ENCODE measurements at regions not wholly inside any gene's neighbourhood (a gene's known extent, or its start where the extent isn't known, plus 50 kb on each side); places are given as distances from the start of the nearest gene placed in this dataset.

- H3K4me3 ChIP-seq (ENCODE audit: low read depth, low read length): no peak overlapping the region
- TF ChIP-seq CTCF (IDR thresholded peaks at IDR 0.05; ENCODE audit: low read depth, low read length): no peak
Observed at GRCh38 chr2:18845854-18846445, 256.6 kb upstream of the NT5C1B start.

DNA sequence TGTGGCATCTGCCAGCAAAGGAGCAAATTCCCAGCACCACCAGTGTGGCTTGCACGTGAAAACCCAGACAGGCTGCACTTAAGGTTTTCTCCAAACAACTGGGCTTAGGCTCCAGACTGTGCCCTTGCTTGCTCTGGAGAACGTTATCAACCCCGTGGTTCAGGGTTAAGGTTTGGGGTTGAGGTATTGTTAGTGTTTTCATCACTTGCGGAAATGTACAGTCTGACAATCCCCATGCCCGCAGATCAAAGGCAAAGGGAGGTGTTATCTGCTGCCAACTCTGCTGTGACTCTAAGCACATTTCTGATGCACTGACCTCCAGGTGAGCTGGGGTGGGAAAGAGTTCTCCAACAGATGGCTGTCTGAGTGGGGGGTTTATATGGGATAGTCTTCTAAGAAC is 253.5 kb upstream of the NT5C1B start:
- no peak overlapping the region for H3K4me3 ChIP-seq (ENCODE audit: low read depth, low read length)
- no peak for TF ChIP-seq CTCF (IDR thresholded peaks at IDR 0.05; ENCODE audit: low read depth, low read length)

DNA sequence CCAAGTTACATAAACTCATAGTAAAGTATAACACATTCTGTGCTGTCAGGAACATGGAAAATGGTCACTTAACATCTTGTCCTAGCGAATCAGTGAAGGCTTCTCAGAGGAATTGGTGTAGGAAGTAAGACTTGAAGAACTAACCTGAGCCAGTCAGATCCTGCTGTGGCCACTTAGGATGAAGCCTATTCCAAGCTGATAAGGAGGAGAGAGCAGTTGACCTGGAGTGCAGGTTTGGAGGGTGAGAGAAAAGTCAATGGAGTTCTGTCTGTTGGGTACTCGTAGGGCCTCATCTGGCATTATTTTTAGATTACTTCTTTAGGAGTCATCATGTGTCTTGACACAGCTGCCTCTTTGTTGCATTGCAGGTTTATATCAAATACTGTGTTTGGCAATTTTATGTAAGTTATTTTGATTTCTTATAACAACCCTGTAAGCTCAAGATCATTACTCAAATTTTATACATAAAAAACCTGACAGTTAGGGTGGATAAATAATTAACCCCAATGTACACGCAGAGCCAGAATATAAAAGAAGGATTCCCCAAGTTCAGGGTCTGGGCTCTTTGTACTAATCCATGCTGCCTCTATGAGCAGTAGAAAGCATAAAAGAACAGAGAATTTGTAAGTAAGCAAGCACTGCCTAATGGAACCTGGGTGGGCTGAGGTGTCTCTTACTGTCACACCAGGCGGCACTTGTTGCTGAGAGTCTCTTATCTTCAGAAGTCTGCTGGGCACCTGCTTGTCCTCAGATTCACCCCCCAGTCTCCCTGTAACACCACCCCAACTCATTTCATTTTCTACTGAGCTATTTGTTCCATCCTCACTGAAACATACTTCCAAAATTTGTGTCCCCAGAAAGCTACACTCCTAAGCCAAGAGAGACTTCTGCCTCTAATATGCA is 252.1 kb upstream of the NT5C1B start:
- H3K4me3 ChIP-seq (ENCODE audit: low read depth, low read length): no peak overlapping the region
- TF ChIP-seq CTCF (IDR thresholded peaks at IDR 0.05; ENCODE audit: low read depth, low read length): no peak

DNA sequence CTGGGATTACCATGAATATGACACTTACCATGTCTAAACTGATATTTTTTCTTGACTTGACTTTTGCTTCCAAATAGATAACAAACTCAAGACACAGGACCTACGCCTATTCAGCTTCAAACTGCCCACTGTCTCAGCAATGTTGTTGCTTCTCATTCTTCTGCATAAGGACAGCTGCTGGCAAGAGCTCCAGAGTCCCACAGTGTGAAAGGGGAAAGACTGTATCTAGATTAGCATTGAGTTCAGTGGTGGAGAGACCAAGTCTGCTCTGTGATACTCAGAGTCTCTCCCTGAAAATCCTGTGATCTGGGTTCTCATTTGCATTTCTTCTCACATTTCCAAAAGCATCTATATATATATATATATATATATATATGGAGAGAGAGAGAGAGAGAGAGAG is 247.9 kb upstream of the NT5C1B start:
- no peak overlapping the region for H3K4me3 ChIP-seq (ENCODE audit: low read depth, low read length)
- TF ChIP-seq CTCF (IDR thresholded peaks at IDR 0.05; ENCODE audit: low read depth, low read length): no peak

DNA sequence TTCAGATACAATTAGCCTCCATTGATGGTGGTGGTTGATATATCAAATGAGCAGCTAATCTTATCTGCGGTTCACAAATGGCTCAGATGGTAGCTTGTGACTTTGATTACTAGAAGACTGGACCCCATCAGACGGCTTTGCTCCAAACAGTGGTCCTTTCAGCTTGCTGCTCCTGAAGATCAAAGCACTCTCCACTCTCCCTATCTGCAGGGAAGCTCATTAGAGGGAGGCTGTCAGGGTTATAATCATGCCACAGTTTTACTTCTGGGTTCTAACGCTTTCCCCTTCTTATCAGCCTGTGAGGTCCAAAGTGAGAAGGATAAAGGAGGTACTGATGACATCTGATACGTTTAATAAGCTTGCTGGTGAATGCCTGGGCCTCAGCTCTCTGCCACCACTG is 247.1 kb upstream of the NT5C1B start:
- no peak for TF ChIP-seq CTCF (IDR thresholded peaks at IDR 0.05; ENCODE audit: low read depth, low read length)
- no peak overlapping the region for H3K4me3 ChIP-seq (ENCODE audit: low read depth, low read length)

GRCh38 chr2:18835787-18836186 is 246.4 kb upstream of the NT5C1B start:
- H3K4me3 ChIP-seq (ENCODE audit: low read depth, low read length): no peak overlapping the region
- TF ChIP-seq CTCF (IDR thresholded peaks at IDR 0.05; ENCODE audit: low read depth, low read length): no peak

- TF ChIP-seq CTCF (IDR thresholded peaks at IDR 0.05; ENCODE audit: low read depth, low read length): no peak
- no peak overlapping the region for H3K4me3 ChIP-seq (ENCODE audit: low read depth, low read length)
Observed at GRCh38 chr2:18834341-18834740, 245.0 kb upstream of the NT5C1B start.
